ENCODE measurements at regions not wholly inside any gene's neighbourhood (a gene's known extent, or its start where the extent isn't known, plus 50 kb on each side); places are given as distances from the start of the nearest gene placed in this dataset.
"Not testable (repeated sequence)": the region's sequence is repeated elsewhere in the genome, so short reads cannot be mapped to it uniquely, and the experiment has no call there.

GRCh38 chr4:4107411-4108107, 119.2 kb downstream of the OTOP1 start:
- H3K9me3 Mint-ChIP-seq (ENCODE audit: unreplicated experiment); H3K4me1 Mint-ChIP-seq (ENCODE audit: unreplicated experiment); H3K36me3 Mint-ChIP-seq (ENCODE audit: low read depth, unreplicated experiment); H3K27ac Mint-ChIP-seq (ENCODE audit: unreplicated experiment): not testable (repeated sequence)
- DNase-seq (ENCODE audit: low spot score): peak; percentile 84
- Mint-ChIP-seq H3K27me3 (ENCODE audit: unreplicated experiment) (peaks cover 13% of the 10 kb centered on the region), H3K4me3 (ENCODE audit: unreplicated experiment) (peak overlapping the region; percentile 75)
- TF ChIP-seq, protein P1, sequence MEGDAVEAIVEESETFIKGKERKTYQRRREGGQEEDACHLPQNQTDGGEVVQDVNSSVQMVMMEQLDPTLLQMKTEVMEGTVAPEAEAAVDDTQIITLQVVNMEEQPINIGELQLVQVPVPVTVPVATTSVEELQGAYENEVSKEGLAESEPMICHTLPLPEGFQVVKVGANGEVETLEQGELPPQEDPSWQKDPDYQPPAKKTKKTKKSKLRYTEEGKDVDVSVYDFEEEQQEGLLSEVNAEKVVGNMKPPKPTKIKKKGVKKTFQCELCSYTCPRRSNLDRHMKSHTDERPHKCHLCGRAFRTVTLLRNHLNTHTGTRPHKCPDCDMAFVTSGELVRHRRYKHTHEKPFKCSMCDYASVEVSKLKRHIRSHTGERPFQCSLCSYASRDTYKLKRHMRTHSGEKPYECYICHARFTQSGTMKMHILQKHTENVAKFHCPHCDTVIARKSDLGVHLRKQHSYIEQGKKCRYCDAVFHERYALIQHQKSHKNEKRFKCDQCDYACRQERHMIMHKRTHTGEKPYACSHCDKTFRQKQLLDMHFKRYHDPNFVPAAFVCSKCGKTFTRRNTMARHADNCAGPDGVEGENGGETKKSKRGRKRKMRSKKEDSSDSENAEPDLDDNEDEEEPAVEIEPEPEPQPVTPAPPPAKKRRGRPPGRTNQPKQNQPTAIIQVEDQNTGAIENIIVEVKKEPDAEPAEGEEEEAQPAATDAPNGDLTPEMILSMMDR (IDR thresholded peaks at IDR 0.05; ENCODE audit: unreplicated experiment): peak; percentile 92

DNA sequence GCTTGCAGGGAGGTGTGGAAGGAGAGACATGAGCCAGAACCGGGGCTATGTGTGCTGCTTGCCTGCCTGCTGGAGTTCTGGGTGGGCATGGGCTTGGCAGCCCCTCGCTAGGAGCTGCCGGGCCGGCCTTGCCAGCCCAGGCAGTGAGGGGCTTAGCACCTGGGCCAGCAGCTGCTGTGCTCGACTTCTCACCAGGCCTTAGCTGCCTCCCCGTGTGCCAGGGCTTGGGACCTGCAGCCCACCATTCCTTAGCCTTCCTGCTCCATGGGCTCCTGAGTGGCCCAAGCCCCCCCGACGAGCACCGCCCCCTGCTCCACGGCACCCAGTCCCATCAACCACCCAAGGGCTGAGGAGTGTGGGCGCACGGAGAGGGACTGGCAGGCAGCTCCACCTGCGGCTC, 111.3 kb downstream of the OTOP1 start:
- not testable (repeated sequence) for H3K4me3 Mint-ChIP-seq (ENCODE audit: unreplicated experiment); H3K4me1 Mint-ChIP-seq (ENCODE audit: unreplicated experiment); DNase-seq (ENCODE audit: low spot score); H3K27ac Mint-ChIP-seq (ENCODE audit: unreplicated experiment); H3K9me3 Mint-ChIP-seq (ENCODE audit: unreplicated experiment); H3K36me3 Mint-ChIP-seq (ENCODE audit: low read depth, unreplicated experiment); H3K27me3 Mint-ChIP-seq (ENCODE audit: unreplicated experiment)

DNA sequence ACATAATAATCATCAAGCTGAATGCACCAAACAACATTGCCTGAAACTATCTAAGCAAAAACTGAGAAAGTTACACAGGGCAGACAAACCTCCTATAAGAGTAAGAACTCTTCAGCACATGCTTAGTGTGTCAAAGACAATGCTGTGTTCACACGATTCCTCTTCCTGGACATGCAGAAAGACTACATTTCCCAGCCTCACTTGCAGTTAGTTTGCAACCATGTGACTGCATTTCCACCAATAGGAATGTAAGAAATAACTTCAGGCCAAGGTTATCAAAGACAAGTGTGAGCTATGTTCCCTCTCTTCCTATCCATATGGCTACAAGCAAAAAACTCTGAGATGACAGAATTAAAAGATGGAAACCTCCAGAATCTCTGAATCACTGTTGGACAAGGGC, 109.8 kb downstream of the OTOP1 start:
- H3K4me1 Mint-ChIP-seq (ENCODE audit: unreplicated experiment); H3K27ac Mint-ChIP-seq (ENCODE audit: unreplicated experiment); H3K36me3 Mint-ChIP-seq (ENCODE audit: low read depth, unreplicated experiment); H3K4me3 Mint-ChIP-seq (ENCODE audit: unreplicated experiment); DNase-seq (ENCODE audit: low spot score); H3K9me3 Mint-ChIP-seq (ENCODE audit: unreplicated experiment); H3K27me3 Mint-ChIP-seq (ENCODE audit: unreplicated experiment): not testable (repeated sequence)

DNA sequence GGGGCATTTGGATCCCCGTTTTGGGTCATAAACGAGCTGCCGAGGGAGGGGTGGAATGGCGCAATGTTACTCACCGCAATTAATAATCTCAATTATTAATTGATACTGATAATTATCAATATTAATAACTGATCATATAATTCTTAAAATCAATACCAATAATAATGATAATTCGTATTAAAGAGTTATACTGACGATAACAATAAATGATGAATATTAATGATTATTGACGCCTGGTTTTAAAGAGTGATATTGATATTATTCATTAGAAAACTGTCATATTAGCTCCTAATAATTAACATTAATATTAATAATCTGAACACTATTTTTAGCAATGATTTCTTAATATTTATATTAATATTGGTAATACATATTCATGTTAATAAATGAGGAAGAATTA, 92.4 kb downstream of the OTOP1 start:
- not testable (repeated sequence) for H3K27me3 Mint-ChIP-seq (ENCODE audit: unreplicated experiment); DNase-seq (ENCODE audit: low spot score); H3K9me3 Mint-ChIP-seq (ENCODE audit: unreplicated experiment); H3K36me3 Mint-ChIP-seq (ENCODE audit: low read depth, unreplicated experiment); H3K27ac Mint-ChIP-seq (ENCODE audit: unreplicated experiment); H3K4me1 Mint-ChIP-seq (ENCODE audit: unreplicated experiment); H3K4me3 Mint-ChIP-seq (ENCODE audit: unreplicated experiment)

DNA sequence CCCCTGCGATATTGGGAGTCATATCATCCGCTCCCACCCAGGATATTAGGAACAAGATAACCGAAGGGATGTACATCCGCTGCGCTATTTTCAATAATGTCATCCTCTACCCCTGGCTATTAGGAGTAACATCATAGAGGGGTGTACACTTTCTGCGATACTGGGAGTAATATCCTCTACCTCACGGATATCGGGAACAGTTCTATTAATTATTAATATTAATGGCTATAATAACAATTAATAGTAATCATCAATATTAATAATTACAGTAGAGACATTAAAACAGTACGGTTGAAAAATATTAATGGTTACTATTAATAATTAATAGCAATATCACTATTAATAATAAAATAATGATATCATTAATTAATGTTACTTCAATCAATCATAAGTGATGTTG, 90.1 kb downstream of the OTOP1 start:
- H3K36me3 Mint-ChIP-seq (ENCODE audit: low read depth, unreplicated experiment); H3K9me3 Mint-ChIP-seq (ENCODE audit: unreplicated experiment); H3K27me3 Mint-ChIP-seq (ENCODE audit: unreplicated experiment); H3K27ac Mint-ChIP-seq (ENCODE audit: unreplicated experiment); DNase-seq (ENCODE audit: low spot score); H3K4me3 Mint-ChIP-seq (ENCODE audit: unreplicated experiment); H3K4me1 Mint-ChIP-seq (ENCODE audit: unreplicated experiment): not testable (repeated sequence)
